ENCODE measurements at regions not wholly inside any gene's neighbourhood (a gene's known extent, or its start where the extent isn't known, plus 50 kb on each side); places are given as distances from the start of the nearest gene placed in this dataset.

DNA sequence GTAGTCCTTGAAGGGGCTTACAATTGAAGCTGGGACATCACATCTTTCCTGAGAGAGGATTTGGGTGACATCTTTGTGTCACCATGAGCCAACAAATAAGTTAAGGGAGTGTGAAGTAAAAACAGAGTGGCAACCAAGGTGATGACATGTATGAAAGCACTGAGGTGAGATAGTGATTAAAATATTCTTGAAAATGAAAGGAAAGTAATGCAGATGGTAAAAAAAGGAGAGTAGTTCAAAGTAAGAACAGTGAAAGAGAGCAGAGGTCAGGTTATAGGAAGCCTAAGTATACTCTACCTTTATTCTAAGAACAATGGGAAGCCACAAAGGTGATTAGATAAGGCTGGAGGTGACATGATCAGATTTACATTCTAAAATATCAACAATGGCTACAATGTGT lies 486.1 kb downstream of the DIPK2A start:
- H3K4me3 Mint-ChIP-seq (ENCODE audit: unreplicated experiment) = no peak overlapping the region
- no peaks in the 10 kb centered on the region for H3K27me3 Mint-ChIP-seq (ENCODE audit: low read depth, unreplicated experiment)
- FAIRE-seq (no peak), DNase-seq (ENCODE audit: low read depth) (no peak)
- H3K4me3 ChIP-seq (ENCODE audit: insufficient read depth, low read depth, low read length) = no peak overlapping the region
- no peaks in the 10 kb centered on the region for H3K79me2 ChIP-seq (ENCODE audit: insufficient read depth, low read length)
- no peaks in the 10 kb centered on the region for H3K27me3 ChIP-seq (ENCODE audit: insufficient read depth, low read length)
- H4K20me1 ChIP-seq (ENCODE audit: insufficient read depth, low read length) = no peaks in the 10 kb centered on the region
- no peaks in the 10 kb centered on the region for H3K4me1 ChIP-seq (ENCODE audit: insufficient read depth, low read length)
- no peaks in the 10 kb centered on the region for H3K9me3 ChIP-seq (ENCODE audit: insufficient read depth, low read depth, low read length)
- H3K27ac Mint-ChIP-seq (ENCODE audit: unreplicated experiment) = no peak overlapping the region
- H3K36me3 ChIP-seq (ENCODE audit: insufficient read depth, low read length) = no peaks in the 10 kb centered on the region
- H3K36me3 Mint-ChIP-seq (ENCODE audit: low read depth, unreplicated experiment) = no peaks in the 10 kb centered on the region
- no peak overlapping the region for H3K4me2 ChIP-seq (ENCODE audit: low read length)
- H3K4me1 Mint-ChIP-seq (ENCODE audit: low read depth, unreplicated experiment) = no peaks in the 10 kb centered on the region
- H3K9me3 Mint-ChIP-seq (ENCODE audit: unreplicated experiment) = no peaks in the 10 kb centered on the region
- H3K9ac ChIP-seq (ENCODE audit: low read length) = no peak overlapping the region
- no peak for TF ChIP-seq EZH2 (IDR thresholded peaks at IDR 0.05; ENCODE audit: insufficient read depth, low read length)
- no peak for TF ChIP-seq CTCF (IDR thresholded peaks at IDR 0.05; ENCODE audit: insufficient read depth, low read depth, low read length)
- no peak overlapping the region for H2AFZ ChIP-seq (ENCODE audit: low read depth, low read length)
- no peak overlapping the region for H3K27ac ChIP-seq (ENCODE audit: low read depth, low read length)

DNA sequence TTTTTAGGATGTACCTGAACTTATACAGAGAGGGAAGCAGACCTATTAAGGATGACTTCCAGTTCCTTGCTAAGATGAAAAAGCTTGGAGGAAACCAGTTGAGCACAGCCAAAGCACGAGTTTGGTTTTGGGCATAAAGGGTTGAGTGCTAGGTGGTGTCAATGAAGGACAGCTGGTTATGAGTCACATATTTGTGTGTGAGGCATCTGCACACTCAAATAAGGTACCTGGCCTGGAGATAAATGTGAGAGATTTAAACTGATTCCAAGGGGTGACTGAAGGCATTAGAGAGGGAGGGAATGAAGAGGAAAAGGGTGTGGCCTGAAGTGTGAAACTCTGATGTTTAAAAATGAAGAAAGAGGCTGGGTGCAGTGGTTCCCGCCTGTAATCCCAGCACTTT lies 486.7 kb downstream of the DIPK2A start:
- H3K9me3 Mint-ChIP-seq (ENCODE audit: unreplicated experiment) = no peaks in the 10 kb centered on the region

More for the DNA sequence above, 486.7 kb downstream of the DIPK2A start:
- no peaks in the 10 kb centered on the region for H3K27me3 Mint-ChIP-seq (ENCODE audit: low read depth, unreplicated experiment)
- H3K9ac ChIP-seq (ENCODE audit: low read length) = no peak overlapping the region
- H3K27ac ChIP-seq (ENCODE audit: low read depth, low read length) = no peak overlapping the region
- no peaks in the 10 kb centered on the region for H3K36me3 ChIP-seq (ENCODE audit: insufficient read depth, low read length)
- H3K79me2 ChIP-seq (ENCODE audit: insufficient read depth, low read length) = no peaks in the 10 kb centered on the region
- H3K36me3 Mint-ChIP-seq (ENCODE audit: low read depth, unreplicated experiment) = no peaks in the 10 kb centered on the region
- no peak overlapping the region for H3K4me3 Mint-ChIP-seq (ENCODE audit: unreplicated experiment)
- H3K4me3 ChIP-seq (ENCODE audit: insufficient read depth, low read depth, low read length) = no peak overlapping the region
- no peaks in the 10 kb centered on the region for H3K27me3 ChIP-seq (ENCODE audit: insufficient read depth, low read length)
- TF ChIP-seq CTCF (IDR thresholded peaks at IDR 0.05; ENCODE audit: insufficient read depth, low read depth, low read length) (no peak), EZH2 (IDR thresholded peaks at IDR 0.05; ENCODE audit: insufficient read depth, low read length) (no peak)
- no peaks in the 10 kb centered on the region for H3K4me1 ChIP-seq (ENCODE audit: insufficient read depth, low read length)
- no peaks in the 10 kb centered on the region for H3K4me1 Mint-ChIP-seq (ENCODE audit: low read depth, unreplicated experiment)
- no peak overlapping the region for H3K27ac Mint-ChIP-seq (ENCODE audit: unreplicated experiment)
- no peaks in the 10 kb centered on the region for H4K20me1 ChIP-seq (ENCODE audit: insufficient read depth, low read length)
- H3K9me3 ChIP-seq (ENCODE audit: insufficient read depth, low read depth, low read length) = no peaks in the 10 kb centered on the region
- DNase-seq (ENCODE audit: low read depth) (no peak), FAIRE-seq (no peak)
- H3K4me2 ChIP-seq (ENCODE audit: low read length) = no peak overlapping the region
- no peak overlapping the region for H2AFZ ChIP-seq (ENCODE audit: low read depth, low read length)

Measured in astrocyte (in vitro differentiated cells and primary cell).